HTR-8/SVneo (cell line): ENCODE measurements at regions not wholly inside any gene's neighbourhood (a gene's known extent, or its start where the extent isn't known, plus 50 kb on each side); places are given as distances from the start of the nearest gene placed in this dataset.
A peak's percentile ranks its signal among the peaks of the same experiment; 100 is the strongest.

Experiments
- DNase-seq: peaks from one replicate; pipeline ENCODE4 v3.0.0; 2011; ENCODE audit warnings: low spot score, mixed read lengths; ENCODE audit not compliant: insufficient read length
- FAIRE-seq: peaks from 2 replicates; lab custom pipeline; 2011; peaks lifted over from hg19 to GRCh38; lab: Jason Lieb, UNC

GRCh38 chr4:165662341-165662740, 210.7 kb upstream of the TLL1 start:
- DNase-seq (no peak), FAIRE-seq (no peak)

DNA sequence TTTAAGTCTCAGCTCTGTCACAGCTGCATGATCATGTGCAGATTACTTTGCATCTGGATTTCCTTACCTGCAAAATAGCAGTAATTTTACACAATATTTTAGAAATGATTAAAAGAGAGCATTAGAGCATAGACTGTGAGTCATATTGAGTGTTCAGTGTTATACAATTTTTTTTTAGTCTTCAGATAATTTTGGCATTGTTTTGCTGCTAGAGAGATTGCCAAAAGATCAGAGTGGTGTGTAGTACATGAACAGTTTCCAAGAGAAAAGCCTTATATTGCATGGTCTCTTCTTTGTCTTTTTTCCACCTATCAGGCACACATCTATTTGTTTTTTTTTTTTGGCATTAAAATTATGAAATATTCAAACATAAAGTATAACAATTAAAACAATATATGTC, 209.6 kb upstream of the TLL1 start:
- FAIRE-seq: no peak
- no peak for DNase-seq

GRCh38 chr4:165666836-165667235, 206.2 kb upstream of the TLL1 start:
- no peak for DNase-seq
- no peak for FAIRE-seq

DNA sequence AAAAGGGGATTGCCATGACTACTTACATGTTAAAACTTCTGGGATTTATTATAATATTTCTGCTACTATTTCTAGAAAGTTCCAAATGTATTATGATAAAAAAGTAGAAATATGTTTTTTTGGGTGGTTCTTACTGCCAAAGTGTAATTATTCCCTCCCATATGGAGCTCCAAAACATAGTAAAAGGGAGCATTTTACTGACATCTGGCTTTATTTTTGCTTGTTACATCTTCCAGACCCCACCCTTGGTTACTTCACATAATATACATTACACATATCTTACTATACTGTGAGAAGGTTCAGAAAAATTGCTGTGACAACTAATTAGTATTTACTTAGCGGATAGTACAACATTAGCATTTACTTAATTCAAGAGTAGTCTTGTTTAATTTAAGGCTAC, 205.1 kb upstream of the TLL1 start:
- no peak for FAIRE-seq

GRCh38 chr4:165668694-165669093, 204.3 kb upstream of the TLL1 start:
- no peak for FAIRE-seq
- DNase-seq: no peak

More for the DNA sequence above, 205.1 kb upstream of the TLL1 start:
- no peak for DNase-seq

DNA sequence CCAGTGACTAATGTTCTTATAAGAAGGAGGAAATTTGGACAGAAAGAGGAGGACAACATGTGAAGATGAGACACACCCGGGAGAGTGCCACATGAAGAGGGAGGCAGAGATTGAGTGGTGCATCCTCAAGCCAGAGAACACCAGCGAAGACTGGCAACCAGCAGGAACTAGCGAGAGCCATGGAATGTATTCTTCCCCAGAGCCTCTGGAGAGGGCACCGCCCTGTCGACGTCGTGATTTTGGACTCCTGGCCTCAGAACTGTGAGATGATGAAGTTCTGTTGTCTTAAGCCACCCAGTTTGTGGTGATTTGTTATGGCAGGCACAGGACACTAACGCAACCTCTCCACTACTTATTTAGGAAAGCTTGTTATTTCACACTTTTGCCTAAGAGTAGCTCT, 196.0 kb upstream of the TLL1 start:
- DNase-seq (no peak), FAIRE-seq (no peak)

- no peak for DNase-seq
- FAIRE-seq: no peak
These were observed 194.7 kb upstream of the TLL1 start for GRCh38 chr4:165678236-165678935.

GRCh38 chr4:165678936-165679325, 194.1 kb upstream of the TLL1 start:
- DNase-seq (no peak), FAIRE-seq (no peak)

- FAIRE-seq (no peak), DNase-seq (no peak)
These were observed 192.2 kb upstream of the TLL1 start for GRCh38 chr4:165680821-165681220.

DNA sequence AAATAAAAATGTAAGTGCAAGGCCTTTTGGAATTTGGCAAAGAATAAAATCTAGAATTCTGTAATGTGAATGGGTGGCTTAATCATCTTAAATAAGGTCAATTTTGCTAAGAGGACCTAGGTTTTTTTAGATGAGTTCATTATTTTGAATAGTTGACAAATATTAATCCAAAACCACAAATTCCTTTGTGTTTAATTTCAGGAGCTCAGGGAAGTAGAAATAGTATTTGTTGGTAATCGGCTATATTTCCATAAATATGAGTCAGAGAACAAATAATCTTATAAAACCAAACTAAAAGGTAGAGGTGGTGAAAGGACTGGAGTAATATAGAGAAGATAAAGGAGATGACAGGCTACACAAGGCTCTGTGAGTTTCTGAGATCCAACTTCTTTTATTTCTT, 190.4 kb upstream of the TLL1 start:
- FAIRE-seq (no peak), DNase-seq (no peak)

DNA sequence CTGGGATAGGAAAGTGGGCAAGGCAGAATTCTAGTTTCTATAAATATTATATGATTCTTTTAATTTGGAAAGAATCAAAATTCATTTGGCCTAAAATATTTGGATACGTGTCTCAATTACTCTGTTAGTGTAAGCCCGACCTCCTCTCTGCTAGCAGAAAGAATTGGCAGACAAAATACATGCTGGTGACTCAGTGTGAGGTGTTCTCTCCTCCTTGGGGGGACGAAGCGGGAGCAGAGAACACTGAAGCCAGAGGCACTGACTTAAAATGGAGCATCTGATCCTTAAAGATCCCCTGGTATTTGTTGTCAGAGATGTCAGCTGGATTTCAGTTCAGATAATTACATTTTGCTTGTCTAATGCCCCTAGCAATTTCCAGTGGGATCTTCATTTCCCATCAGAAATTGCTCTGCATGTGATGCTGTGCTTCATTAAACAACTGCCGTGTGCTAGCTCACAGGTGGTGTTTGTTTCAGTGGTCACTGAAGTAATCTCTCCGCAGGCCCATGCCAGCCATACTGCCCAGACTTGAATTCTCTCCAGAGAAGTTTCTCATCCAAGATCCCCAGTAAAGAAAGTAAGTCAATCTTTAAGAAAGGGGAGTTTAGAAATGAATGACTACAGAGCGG, 188.7 kb upstream of the TLL1 start:
- FAIRE-seq: no peak
- peak; percentile 29 for DNase-seq

DNA sequence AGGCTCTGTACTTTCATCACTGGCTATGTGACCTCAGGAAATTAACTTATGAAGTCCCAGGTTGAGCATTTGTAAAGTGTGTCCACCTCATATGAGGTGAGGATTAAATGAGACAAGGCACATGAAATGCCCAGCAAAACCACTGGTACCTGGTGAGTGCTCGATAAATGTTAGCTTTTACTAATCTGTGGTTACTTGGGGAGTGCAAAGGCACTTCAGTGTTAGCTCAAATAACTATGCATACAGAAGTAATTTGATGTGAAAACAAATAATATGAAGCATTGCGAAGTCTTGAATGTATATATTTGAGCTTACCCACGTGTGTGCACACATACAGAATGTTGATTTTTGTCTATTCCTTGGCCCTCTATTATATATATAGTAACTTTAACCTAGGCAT, 186.3 kb upstream of the TLL1 start:
- no peak for DNase-seq
- no peak for FAIRE-seq

- no peak for DNase-seq
- no peak for FAIRE-seq
These were observed 183.9 kb upstream of the TLL1 start for GRCh38 chr4:165689159-165689558.

DNA sequence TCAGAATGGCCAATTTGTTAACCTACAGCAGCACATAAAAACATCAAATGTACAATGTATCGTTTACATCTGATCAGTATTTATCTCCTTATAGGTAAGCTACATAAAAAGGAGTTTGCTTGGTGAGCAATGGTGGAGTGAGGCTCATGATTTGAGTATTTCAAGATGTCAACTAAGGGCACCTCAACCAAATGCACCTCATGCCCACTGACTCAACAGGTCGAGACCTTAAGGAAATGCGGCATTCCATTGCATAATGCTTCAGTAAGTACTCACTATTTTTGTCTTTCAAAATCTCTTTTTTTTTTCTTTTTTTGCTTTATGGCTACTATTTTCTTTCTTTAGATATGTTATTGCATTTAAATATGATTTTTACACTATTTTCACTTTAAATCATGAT, 181.0 kb upstream of the TLL1 start:
- no peak for DNase-seq
- FAIRE-seq: no peak

DNA sequence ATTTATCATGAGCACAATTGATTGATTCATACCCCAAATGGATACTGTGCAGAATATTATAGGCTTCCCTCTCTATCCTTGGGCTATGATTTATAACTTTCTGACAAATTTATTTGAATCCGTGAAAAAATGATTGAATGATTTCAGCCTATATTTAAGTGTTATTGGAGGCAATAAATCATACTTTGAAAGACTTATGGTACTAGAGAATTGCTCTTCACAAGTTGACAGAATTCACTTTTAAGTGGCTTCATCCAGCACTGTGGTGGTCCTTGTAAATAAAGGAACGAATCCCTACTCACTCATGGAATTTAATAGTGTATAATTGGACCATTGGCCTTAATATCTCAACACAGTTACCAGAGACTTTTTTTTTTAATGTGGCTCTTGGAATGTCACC, 174.8 kb upstream of the TLL1 start:
- DNase-seq (no peak), FAIRE-seq (no peak)

DNA sequence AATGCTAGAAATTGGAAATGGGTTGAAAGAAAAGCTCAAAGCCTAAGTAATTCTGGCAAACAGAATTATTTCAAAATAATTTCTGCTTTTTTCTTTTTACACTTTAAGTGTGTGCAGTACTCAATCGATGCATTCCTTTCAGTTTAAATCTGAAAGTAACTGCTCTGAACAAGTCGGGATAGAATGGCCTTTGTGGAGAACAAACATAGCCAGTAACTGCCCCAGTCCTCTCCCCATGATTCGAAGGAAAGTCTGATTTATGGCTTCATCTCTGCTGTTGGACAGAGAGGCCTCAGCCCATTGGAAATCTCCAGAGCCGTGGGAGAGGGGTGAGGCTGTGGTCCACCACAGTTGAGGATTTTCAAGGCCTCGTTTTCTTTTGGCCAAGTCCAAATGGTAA, 174.0 kb upstream of the TLL1 start:
- DNase-seq: no peak
- FAIRE-seq: no peak

DNA sequence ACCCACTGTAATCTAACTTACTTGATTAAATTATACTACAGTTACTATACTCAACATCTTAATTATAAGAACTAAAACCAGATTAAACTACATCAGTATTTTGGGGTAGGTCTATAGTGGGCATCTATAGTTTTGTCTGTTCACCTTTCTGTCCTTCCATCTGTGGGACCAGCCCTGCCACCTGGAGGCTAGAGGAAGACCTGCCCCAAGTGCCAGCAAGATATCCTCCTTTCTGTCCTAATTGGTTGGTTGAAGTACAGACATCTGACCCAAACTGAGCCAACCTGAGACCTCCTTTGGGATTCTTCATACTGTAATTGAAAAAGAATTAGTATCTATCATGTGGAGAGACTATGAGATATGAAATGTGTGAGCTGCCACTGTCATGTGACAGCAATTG, 172.2 kb upstream of the TLL1 start:
- FAIRE-seq: no peak
- DNase-seq: no peak

DNA sequence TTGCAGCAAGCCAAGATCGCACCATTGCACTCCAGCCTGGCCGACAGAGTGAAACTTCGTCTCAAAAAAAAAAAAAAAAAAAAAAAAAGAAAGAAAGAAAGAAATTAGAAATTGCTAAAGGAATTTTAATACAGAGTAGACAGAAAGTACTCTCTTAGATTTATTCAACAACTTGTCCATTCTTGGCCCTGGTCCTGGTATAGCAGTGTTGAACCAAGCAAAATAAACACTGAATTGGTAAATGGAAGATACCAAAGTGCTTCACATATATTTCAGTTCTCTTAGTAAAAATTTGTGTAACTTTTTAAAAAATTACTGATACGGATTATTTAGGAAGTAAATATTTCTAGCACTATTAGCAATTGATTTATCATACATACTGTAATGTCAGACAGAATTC, 165.9 kb upstream of the TLL1 start:
- FAIRE-seq: no peak

GRCh38 chr4:165709516-165709915, 163.5 kb upstream of the TLL1 start:
- no peak for FAIRE-seq

More for the DNA sequence above, 165.9 kb upstream of the TLL1 start:
- DNase-seq: no peak

GRCh38 chr4:165709973-165710526, 163.0 kb upstream of the TLL1 start:
- FAIRE-seq (no peak), DNase-seq (no peak)

More at GRCh38 chr4:165709516-165709915, 163.5 kb upstream of the TLL1 start:
- DNase-seq: no peak

DNA sequence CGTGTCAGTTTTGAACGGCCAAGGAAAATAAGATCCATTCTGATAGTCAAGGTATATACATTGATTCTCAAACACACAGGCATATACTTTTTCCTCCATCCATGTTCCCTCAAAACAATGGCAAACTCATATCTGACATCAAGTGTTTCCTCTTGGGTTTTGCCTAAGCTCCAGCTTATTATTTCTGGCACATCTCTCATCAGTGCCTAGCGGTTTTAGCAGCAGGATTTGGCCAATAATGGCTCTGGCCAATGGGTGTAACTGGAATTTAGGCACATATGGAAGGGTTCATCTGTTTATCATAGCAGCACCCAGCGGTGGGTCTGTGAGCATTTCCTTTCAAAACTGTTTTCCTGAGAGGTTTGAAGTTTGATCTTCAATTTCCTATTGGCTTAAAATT, 161.6 kb upstream of the TLL1 start:
- FAIRE-seq (no peak), DNase-seq (no peak)

- FAIRE-seq: no peak
- no peak for DNase-seq
These were observed 161.1 kb upstream of the TLL1 start for GRCh38 chr4:165711912-165712311.
